ENCODE measurements at regions not wholly inside any gene's neighbourhood (a gene's known extent, or its start where the extent isn't known, plus 50 kb on each side); places are given as distances from the start of the nearest gene placed in this dataset.
A peak's percentile ranks its signal among the peaks of the same experiment; 100 is the strongest.
"Not testable (repeated sequence)": the region's sequence is repeated elsewhere in the genome, so short reads cannot be mapped to it uniquely, and the experiment has no call there.

DNA sequence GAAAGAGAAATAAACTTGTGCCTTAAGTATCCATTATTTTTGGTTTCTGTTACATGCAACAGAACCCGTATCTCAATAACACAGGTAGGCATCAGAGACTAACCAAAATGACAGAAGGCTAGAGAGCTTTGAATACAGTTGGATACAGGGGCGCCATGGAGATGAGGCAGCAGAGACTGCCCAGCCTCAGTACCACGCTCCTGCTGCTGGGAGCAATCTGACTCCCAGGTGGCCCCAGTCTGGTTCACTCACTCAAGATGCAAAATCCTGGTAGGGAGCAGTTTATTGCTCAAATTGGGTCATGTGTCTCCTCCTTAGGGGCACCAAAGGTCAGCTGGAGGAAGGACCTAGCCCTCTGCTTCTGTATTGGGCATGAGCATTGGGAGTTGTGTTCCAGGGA lies 218.9 kb downstream of the USP22 start:
- H2AFZ ChIP-seq (ENCODE audit: low read depth, low read length) = no peak overlapping the region
- FAIRE-seq (no peak), DNase-seq (ENCODE audit: low read depth, low spot score) (no peak)
- ChIA-PET POLR2A (no interaction called here), CTCF (no interaction called here)
- H3K4me2 ChIP-seq (ENCODE audit: insufficient read depth, low read length) = no peak overlapping the region
- H3K27ac ChIP-seq (ENCODE audit: insufficient read depth, low read depth, low read length) = no peak overlapping the region
- TF ChIP-seq JUN (IDR thresholded peaks at IDR 0.05; ENCODE audit: borderline replicate concordance, insufficient read depth, insufficient read length, low read depth) (no peak), POLR2A (IDR thresholded peaks at IDR 0.05; ENCODE audit: low read depth, low read length) (no peak), FOS (IDR thresholded peaks at IDR 0.05; ENCODE audit: borderline replicate concordance, insufficient read depth, low read length) (no peak), MYC (IDR thresholded peaks at IDR 0.05; ENCODE audit: low read depth, low read length) (no peak), POLR2AphosphoS5 (IDR thresholded peaks at IDR 0.05; ENCODE audit: insufficient read depth, low read depth, low read length) (no peak)
- H3K9me1 ChIP-seq (replicated peaks; ENCODE audit: control insufficient read depth, extremely low read depth, insufficient read depth, low read length) = no peaks in the 10 kb centered on the region
- no peak overlapping the region for H3K4me3 ChIP-seq (replicated peaks in 1 of 3; ENCODE audit: insufficient read depth in 1 of 3, low read depth in 1 of 3, low read length in 3 of 3)
- dilution Hi-C loops (cut with MboI; ENCODE audit: extremely low pct_ligation_motif_present, low sequenced_read_pairs) = no loop called here
- H3K9me3 ChIP-seq (replicated peaks; ENCODE audit: control insufficient read depth, insufficient read depth, low read length) = no peaks in the 10 kb centered on the region
- H3K4me1 ChIP-seq (ENCODE audit: control insufficient read depth, extremely low read depth, insufficient read depth, low read length) = no peaks in the 10 kb centered on the region
- H3K36me3 ChIP-seq (ENCODE audit: control insufficient read depth in 2 of 2, extremely low read depth in 1 of 2, insufficient read depth in 2 of 2, low read length in 2 of 2) = no peaks in the 10 kb centered on the region
- no peaks in the 10 kb centered on the region for H4K20me1 ChIP-seq (replicated peaks; ENCODE audit: control insufficient read depth, extremely low read depth, insufficient read depth, low read length)
- no TSS peak for BruUV-seq (replicated peaks)
- no peaks in the 10 kb centered on the region for H3K79me2 ChIP-seq (ENCODE audit: control insufficient read depth, insufficient read depth, low read length)
- no peak overlapping the region for H3K9ac ChIP-seq (replicated peaks; ENCODE audit: extremely low read depth, insufficient read depth, low read length)
- no peaks in the 10 kb centered on the region for H3K27me3 ChIP-seq (ENCODE audit: control insufficient read depth in 2 of 2, insufficient read depth in 2 of 2, low read length in 2 of 2)
- intact Hi-C loops (cut with micrococcal nuclease) = no loop called here

DNA sequence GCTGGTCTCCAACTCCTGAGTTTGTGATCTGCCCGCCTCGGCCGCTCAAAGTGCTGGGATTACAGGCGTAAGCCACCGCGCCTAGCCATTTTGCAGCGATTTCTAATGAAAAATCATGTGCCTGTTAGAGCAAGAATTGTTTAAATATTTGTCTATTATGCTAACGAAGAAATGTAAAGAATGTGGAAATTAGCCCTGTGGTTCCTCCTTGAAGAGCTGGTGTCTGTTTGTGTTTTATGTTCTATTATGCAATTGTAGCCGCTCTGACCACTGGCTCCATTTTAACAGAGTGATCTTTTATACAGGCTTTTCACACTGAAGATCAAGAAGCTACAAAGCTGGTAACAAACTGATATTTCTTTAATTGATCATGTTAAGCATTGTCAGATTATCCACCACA lies 217.3 kb downstream of the USP22 start:
- no peak for FAIRE-seq
- no peaks in the 10 kb centered on the region for H3K79me2 ChIP-seq (ENCODE audit: control insufficient read depth, insufficient read depth, low read length)
- no peak overlapping the region for H3K4me2 ChIP-seq (ENCODE audit: insufficient read depth, low read length)
- H2AFZ ChIP-seq (ENCODE audit: low read depth, low read length) = no peak overlapping the region
- no peak for DNase-seq (ENCODE audit: low read depth, low spot score)
- BruUV-seq (replicated peaks) = no TSS peak
- H3K27ac ChIP-seq (ENCODE audit: insufficient read depth, low read depth, low read length) = no peak overlapping the region
- TF ChIP-seq, protein P1, sequence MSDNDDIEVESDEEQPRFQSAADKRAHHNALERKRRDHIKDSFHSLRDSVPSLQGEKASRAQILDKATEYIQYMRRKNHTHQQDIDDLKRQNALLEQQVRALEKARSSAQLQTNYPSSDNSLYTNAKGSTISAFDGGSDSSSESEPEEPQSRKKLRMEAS (IDR thresholded peaks at IDR 0.05; ENCODE audit: insufficient read depth, insufficient read length) = no peak
- TF ChIP-seq, protein P2, sequence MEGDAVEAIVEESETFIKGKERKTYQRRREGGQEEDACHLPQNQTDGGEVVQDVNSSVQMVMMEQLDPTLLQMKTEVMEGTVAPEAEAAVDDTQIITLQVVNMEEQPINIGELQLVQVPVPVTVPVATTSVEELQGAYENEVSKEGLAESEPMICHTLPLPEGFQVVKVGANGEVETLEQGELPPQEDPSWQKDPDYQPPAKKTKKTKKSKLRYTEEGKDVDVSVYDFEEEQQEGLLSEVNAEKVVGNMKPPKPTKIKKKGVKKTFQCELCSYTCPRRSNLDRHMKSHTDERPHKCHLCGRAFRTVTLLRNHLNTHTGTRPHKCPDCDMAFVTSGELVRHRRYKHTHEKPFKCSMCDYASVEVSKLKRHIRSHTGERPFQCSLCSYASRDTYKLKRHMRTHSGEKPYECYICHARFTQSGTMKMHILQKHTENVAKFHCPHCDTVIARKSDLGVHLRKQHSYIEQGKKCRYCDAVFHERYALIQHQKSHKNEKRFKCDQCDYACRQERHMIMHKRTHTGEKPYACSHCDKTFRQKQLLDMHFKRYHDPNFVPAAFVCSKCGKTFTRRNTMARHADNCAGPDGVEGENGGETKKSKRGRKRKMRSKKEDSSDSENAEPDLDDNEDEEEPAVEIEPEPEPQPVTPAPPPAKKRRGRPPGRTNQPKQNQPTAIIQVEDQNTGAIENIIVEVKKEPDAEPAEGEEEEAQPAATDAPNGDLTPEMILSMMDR (IDR thresholded peaks at IDR 0.05; ENCODE audit: extremely low read depth in 1 of 2, insufficient read depth in 1 of 2, low read depth in 1 of 2, low read length in 2 of 2) = no peak
- TF ChIP-seq MYC (IDR thresholded peaks at IDR 0.05; ENCODE audit: low read depth, low read length) (no peak), POLR2AphosphoS5 (IDR thresholded peaks at IDR 0.05; ENCODE audit: insufficient read depth, low read depth, low read length) (no peak), EZH2 (IDR thresholded peaks at IDR 0.05; ENCODE audit: borderline replicate concordance, low read depth, low read length, severe bottlenecking) (no peak), JUN (IDR thresholded peaks at IDR 0.05; ENCODE audit: borderline replicate concordance, insufficient read depth, insufficient read length, low read depth) (no peak), POLR2A (IDR thresholded peaks at IDR 0.05; ENCODE audit: low read depth, low read length) (no peak), FOS (IDR thresholded peaks at IDR 0.05; ENCODE audit: borderline replicate concordance, insufficient read depth, low read length) (no peak), GATA2 (IDR thresholded peaks at IDR 0.05; ENCODE audit: insufficient read depth, insufficient read length, low read depth, low read length) (no peak)
- H3K4me3 ChIP-seq (replicated peaks in 1 of 3; ENCODE audit: insufficient read depth in 1 of 3, low read depth in 1 of 3, low read length in 3 of 3) = no peak overlapping the region
- no peaks in the 10 kb centered on the region for H4K20me1 ChIP-seq (replicated peaks; ENCODE audit: control insufficient read depth, extremely low read depth, insufficient read depth, low read length)
- dilution Hi-C loops (cut with MboI; ENCODE audit: extremely low pct_ligation_motif_present, low sequenced_read_pairs) = no loop called here
- H3K27me3 ChIP-seq (ENCODE audit: control insufficient read depth in 2 of 2, insufficient read depth in 2 of 2, low read length in 2 of 2) = no peaks in the 10 kb centered on the region
- H3K9me1 ChIP-seq (replicated peaks; ENCODE audit: control insufficient read depth, extremely low read depth, insufficient read depth, low read length) = no peaks in the 10 kb centered on the region
- ChIA-PET CTCF (no interaction called here), POLR2A (no interaction called here)
- H3K9ac ChIP-seq (replicated peaks; ENCODE audit: extremely low read depth, insufficient read depth, low read length) = no peak overlapping the region
- H3K9me3 ChIP-seq (replicated peaks; ENCODE audit: control insufficient read depth, insufficient read depth, low read length) = no peaks in the 10 kb centered on the region
- intact Hi-C loops (cut with micrococcal nuclease) = no loop called here
- H3K4me1 ChIP-seq (ENCODE audit: control insufficient read depth, extremely low read depth, insufficient read depth, low read length) = no peaks in the 10 kb centered on the region
- H3K36me3 ChIP-seq (ENCODE audit: control insufficient read depth in 2 of 2, extremely low read depth in 1 of 2, insufficient read depth in 2 of 2, low read length in 2 of 2) = no peaks in the 10 kb centered on the region

DNA sequence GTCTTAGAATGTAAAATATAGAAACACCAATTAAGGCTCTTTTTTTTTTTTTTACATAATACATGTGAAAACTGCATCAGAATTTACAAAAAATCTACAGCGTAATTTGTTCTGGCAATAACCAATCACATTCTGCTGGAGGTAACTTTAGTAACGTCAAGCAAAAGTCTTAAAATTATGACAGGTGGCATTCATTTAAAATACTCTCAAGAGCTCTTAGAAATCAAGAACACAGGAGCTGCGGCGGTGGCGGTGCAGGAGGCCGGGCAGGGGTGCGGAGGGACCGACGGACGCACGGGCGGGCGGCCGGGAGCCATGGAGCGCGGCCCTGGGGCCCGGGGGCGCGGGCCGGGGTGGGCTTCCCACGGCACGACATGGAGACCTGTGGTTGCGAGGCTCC lies 202.4 kb downstream of the USP22 start:
- CTCF ChIA-PET; H3K9me1 ChIP-seq (replicated peaks; ENCODE audit: control insufficient read depth, extremely low read depth, insufficient read depth, low read length); POLR2A ChIA-PET; H3K4me3 ChIP-seq (replicated peaks in 1 of 3; ENCODE audit: insufficient read depth in 1 of 3, low read depth in 1 of 3, low read length in 3 of 3); dilution Hi-C loops (cut with MboI; ENCODE audit: extremely low pct_ligation_motif_present, low sequenced_read_pairs); H2AFZ ChIP-seq (ENCODE audit: low read depth, low read length); H4K20me1 ChIP-seq (replicated peaks; ENCODE audit: control insufficient read depth, extremely low read depth, insufficient read depth, low read length); H3K9ac ChIP-seq (replicated peaks; ENCODE audit: extremely low read depth, insufficient read depth, low read length); H3K4me2 ChIP-seq (ENCODE audit: insufficient read depth, low read length); DNase-seq (ENCODE audit: low read depth, low spot score); intact Hi-C loops (cut with micrococcal nuclease); H3K4me1 ChIP-seq (ENCODE audit: control insufficient read depth, extremely low read depth, insufficient read depth, low read length); H3K36me3 ChIP-seq (ENCODE audit: control insufficient read depth in 2 of 2, extremely low read depth in 1 of 2, insufficient read depth in 2 of 2, low read length in 2 of 2); H3K9me3 ChIP-seq (replicated peaks; ENCODE audit: control insufficient read depth, insufficient read depth, low read length); H3K79me2 ChIP-seq (ENCODE audit: control insufficient read depth, insufficient read depth, low read length); H3K27ac ChIP-seq (ENCODE audit: insufficient read depth, low read depth, low read length); BruUV-seq (replicated peaks): not testable (repeated sequence)
- FAIRE-seq = peak; percentile 4
- H3K27me3 ChIP-seq (ENCODE audit: control insufficient read depth in 2 of 2, insufficient read depth in 2 of 2, low read length in 2 of 2) = peaks cover 4 to 11% of the 10 kb centered on the region in 2 experiments

Data from endothelial cell of umbilical vein (primary cell).